ENCODE measurements at regions not wholly inside any gene's neighbourhood (a gene's known extent, or its start where the extent isn't known, plus 50 kb on each side); places are given as distances from the start of the nearest gene placed in this dataset.

DNA sequence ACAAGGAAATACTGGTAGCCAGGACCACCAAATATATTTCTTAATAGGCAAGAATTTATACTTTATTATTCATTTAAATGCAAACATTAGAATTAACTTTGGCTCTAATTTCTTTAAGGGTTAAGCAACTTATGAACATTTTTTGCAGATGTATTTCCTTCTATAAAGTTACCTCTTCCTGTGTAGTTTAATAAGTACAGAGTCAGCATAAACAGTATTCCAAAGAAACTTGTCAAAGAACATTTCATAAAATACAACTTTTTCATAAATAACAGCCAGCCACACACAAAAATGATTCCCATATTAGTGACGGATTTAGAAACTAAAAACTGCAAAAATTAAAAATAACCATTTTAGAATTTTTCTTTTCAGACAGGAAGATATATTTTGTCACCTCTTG lies 723.2 kb downstream of the KCNJ2 start:
- TF ChIP-seq, protein P1, sequence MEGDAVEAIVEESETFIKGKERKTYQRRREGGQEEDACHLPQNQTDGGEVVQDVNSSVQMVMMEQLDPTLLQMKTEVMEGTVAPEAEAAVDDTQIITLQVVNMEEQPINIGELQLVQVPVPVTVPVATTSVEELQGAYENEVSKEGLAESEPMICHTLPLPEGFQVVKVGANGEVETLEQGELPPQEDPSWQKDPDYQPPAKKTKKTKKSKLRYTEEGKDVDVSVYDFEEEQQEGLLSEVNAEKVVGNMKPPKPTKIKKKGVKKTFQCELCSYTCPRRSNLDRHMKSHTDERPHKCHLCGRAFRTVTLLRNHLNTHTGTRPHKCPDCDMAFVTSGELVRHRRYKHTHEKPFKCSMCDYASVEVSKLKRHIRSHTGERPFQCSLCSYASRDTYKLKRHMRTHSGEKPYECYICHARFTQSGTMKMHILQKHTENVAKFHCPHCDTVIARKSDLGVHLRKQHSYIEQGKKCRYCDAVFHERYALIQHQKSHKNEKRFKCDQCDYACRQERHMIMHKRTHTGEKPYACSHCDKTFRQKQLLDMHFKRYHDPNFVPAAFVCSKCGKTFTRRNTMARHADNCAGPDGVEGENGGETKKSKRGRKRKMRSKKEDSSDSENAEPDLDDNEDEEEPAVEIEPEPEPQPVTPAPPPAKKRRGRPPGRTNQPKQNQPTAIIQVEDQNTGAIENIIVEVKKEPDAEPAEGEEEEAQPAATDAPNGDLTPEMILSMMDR (IDR thresholded peaks at IDR 0.05): no peak
- no peak for TF ChIP-seq EZH2 (IDR thresholded peaks at IDR 0.05; ENCODE audit: borderline replicate concordance, insufficient read depth, low read depth, low read length, poor library complexity, severe bottlenecking)

Data from B cell (primary cell).